ENCODE measurements at regions not wholly inside any gene's neighbourhood (a gene's known extent, or its start where the extent isn't known, plus 50 kb on each side); places are given as distances from the start of the nearest gene placed in this dataset.

DNA sequence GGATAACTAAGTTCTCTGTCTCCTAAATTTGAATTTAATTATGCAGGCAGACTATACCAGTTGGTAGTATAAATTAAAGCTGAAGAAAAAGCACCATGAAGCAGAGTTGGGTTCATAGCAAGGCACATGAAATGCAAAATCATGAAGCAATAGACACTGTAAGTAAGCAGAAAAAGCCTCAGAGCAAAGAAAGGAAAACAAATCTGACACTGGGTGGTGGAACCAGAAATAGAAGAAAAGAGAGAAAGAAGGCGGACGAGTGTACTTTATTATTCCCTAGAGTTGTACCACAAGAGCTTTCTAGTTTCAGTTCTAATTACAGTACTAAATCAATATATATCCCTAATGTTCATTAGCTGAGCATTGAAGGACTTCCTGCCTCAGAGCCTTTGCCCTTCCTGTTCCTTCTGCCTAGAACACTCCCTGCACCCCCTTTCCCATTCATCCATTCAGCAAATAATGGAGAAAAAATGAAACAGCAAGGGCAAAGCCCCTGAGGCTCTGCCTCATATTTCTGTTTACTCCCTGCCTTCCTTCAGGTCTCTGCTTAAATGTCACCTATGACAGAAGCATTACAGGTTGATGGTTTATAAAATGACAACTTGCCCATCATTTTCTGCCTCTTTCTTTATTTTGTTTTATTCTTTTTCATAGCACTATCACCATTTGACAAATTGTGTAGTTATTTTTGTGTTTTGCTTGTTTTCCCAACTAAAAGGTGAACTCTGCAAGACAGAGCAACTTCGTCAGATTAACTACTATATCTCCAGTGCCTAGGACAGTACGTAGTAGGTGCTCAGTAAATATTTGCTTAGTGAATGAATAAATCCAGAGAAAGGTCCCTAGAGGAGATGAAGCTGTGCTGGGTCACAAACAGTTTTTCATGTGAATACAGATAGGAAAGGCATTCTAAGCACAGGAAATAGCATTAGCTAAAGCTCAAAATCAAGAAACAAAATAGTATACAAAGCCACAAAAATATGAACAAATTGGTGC, 154.0 kb upstream of the RASGEF1B start:
- DNase-seq, result no peak
- Mint-ChIP-seq H3K36me3 (no peaks in the 10 kb centered on the region), H3K27me3 (no peaks in the 10 kb centered on the region), H3K4me3 (no peak overlapping the region), H3K4me1 (ENCODE audit: low read depth) (peaks cover 7% of the 10 kb centered on the region), H3K27ac (no peak overlapping the region), H3K9me3 (no peaks in the 10 kb centered on the region)
- ChIA-PET CTCF (interaction anchor here (1.0 kb wide), 1 partner anchor 219 kb away, joined by 3 read pairs; no protein-coding TSS in a partner anchor), POLR2A (no interaction called here)
- intact Hi-C loops (cut with micrococcal nuclease), result no loop called here

DNA sequence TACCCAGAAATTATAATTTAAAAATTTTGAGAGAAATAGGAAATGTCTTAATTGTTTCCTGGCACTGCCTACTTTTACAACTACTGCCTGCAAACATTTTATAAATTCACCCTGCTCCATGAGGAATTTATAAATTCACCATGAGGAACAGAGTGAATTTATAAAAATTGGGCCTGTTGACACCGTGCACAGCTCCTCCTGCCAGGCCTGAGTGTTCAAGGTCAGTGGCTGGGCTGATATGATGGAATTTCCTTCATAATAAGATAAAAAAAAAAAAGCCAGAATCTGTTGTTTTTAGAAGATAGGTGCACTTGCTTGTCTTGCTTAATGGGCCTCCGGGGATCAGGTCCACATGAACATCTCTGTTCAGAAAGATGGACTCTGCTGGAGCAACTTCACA, 151.7 kb upstream of the RASGEF1B start:
- Mint-ChIP-seq H3K9me3 (no peaks in the 10 kb centered on the region), H3K4me1 (ENCODE audit: low read depth) (peaks cover 3% of the 10 kb centered on the region), H3K4me3 (no peak overlapping the region), H3K36me3 (no peaks in the 10 kb centered on the region), H3K27ac (no peak overlapping the region), H3K27me3 (no peaks in the 10 kb centered on the region)
- intact Hi-C loops (cut with micrococcal nuclease), result no loop called here
- DNase-seq, result no peak
- ChIA-PET POLR2A (no interaction called here), CTCF (no interaction called here)

DNA sequence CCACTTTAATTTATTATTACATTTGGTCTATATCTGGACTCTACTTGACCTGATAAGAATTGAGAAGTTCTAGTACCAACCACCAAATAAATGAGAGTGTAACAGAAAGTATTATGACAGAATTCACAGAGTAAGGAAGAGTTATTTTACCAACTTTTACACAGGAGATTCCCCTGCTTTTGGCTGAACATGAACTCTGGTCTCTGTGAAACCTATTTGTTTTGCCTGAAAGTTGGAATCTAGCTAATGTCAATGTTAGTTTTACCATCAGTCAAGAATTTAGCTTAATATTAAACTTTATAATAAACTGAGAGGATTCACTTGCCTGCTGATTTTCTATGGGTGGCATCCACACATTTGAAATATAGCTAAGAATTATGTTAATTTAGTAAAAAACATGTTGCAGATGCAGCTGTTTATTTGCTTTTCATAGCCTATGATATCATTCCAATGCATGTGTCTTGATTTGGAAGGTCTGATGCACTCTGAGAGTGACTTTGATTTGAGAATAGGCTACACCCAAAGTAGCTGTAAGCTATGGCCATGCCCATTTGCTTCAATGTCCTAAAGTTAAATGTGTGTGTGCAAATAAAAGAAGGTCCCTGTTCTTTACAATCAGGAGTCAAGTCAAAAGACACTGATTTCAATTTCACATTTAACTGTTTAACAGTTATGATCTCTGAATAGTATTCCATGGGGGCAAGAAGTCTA, 150.9 kb upstream of the RASGEF1B start:
- Mint-ChIP-seq H3K4me3 (no peak overlapping the region), H3K4me1 (ENCODE audit: low read depth) (no peaks in the 10 kb centered on the region), H3K27me3 (no peaks in the 10 kb centered on the region), H3K36me3 (no peaks in the 10 kb centered on the region), H3K27ac (no peak overlapping the region), H3K9me3 (no peaks in the 10 kb centered on the region)
- CTCF ChIA-PET, result no interaction called here
- POLR2A ChIA-PET, result no interaction called here
- DNase-seq, result no peak
- intact Hi-C loops (cut with micrococcal nuclease), result no loop called here

DNA sequence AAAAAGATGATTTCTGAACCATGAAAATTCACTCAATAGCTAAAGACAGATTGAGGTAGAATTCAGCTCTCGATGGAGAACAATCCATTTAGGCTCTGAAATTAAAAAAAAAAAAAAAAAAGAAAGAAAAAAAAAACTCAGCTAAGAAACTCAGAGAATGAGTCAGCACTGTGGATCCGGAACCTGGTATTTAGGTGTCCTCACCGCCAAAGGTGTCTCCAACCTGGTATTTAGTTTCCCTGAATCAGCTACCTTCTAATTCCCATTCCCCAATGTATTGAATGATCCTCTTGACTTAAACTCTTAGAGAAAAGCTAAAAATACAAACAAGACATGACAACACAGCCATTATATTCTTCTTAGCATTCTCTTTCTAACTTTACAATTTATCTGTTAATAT, 150.3 kb upstream of the RASGEF1B start:
- no peak overlapping the region for H3K27ac Mint-ChIP-seq
- no peaks in the 10 kb centered on the region for H3K9me3 Mint-ChIP-seq
- no peak for DNase-seq
- no peaks in the 10 kb centered on the region for H3K36me3 Mint-ChIP-seq
- intact Hi-C loops (cut with micrococcal nuclease), result no loop called here
- H3K4me1 Mint-ChIP-seq (ENCODE audit: low read depth), result no peaks in the 10 kb centered on the region
- no peak overlapping the region for H3K4me3 Mint-ChIP-seq
- no peaks in the 10 kb centered on the region for H3K27me3 Mint-ChIP-seq
- CTCF ChIA-PET, result interaction anchor here (0.6 kb wide), 1 partner anchor 29 kb away, joined by 5 read pairs; no protein-coding TSS in a partner anchor
- POLR2A ChIA-PET, result no interaction called here

DNA sequence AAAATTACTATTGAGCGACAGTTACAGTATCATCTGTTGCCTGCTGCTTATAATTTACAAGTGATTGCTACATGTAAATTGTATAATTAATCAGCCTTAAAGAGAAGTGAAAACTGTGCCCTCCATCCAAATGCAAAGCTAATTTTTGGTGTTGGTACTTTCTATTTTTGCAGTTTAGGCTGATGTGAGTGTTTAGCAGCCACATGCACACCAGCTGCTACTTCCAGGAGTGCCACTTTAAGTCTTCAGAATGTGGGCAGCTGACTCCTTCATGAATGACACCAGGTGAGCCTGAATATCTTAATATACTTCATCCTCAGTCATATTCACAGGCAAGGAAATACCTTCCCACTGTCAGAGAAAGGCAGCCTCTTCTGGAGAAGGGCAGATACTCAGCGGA, 149.8 kb upstream of the RASGEF1B start:
- H3K36me3 Mint-ChIP-seq, result no peaks in the 10 kb centered on the region
- DNase-seq, result no peak
- no peak overlapping the region for H3K27ac Mint-ChIP-seq
- POLR2A ChIA-PET, result no interaction called here
- no peak overlapping the region for H3K4me3 Mint-ChIP-seq
- CTCF ChIA-PET, result interaction anchor here (0.6 kb wide), 1 partner anchor 29 kb away, joined by 5 read pairs; no protein-coding TSS in a partner anchor
- no peaks in the 10 kb centered on the region for H3K4me1 Mint-ChIP-seq (ENCODE audit: low read depth)
- H3K9me3 Mint-ChIP-seq, result no peaks in the 10 kb centered on the region
- H3K27me3 Mint-ChIP-seq, result no peaks in the 10 kb centered on the region
- intact Hi-C loops (cut with micrococcal nuclease), result no loop called here

DNA sequence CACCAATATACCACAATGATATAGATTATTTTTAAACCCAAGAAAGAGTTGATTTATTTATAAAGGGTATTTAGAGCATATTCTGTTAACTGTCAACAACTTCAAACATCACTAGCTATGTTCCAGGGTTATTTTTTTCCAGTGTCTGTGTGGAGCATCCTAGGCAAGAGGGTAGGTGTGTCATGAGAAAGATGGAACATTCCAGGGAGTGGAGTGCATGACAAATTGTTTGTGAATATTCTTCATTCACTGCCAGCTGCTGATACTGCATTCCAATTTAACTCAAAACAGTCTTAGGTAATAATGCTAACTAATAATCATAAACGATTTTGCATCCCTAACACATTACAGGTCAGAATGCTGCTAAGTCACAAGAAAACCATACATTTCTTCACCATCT, 148.7 kb upstream of the RASGEF1B start:
- Mint-ChIP-seq H3K4me1 (ENCODE audit: low read depth) (no peaks in the 10 kb centered on the region), H3K9me3 (no peaks in the 10 kb centered on the region), H3K36me3 (no peaks in the 10 kb centered on the region), H3K27me3 (no peaks in the 10 kb centered on the region), H3K27ac (no peak overlapping the region), H3K4me3 (no peak overlapping the region)
- CTCF ChIA-PET, result no interaction called here
- POLR2A ChIA-PET, result interaction anchor here (0.7 kb wide), 1 partner anchor 174 kb away, joined by 6 read pairs; no protein-coding TSS in a partner anchor
- no peak for DNase-seq
- intact Hi-C loops (cut with micrococcal nuclease), result no loop called here

DNA sequence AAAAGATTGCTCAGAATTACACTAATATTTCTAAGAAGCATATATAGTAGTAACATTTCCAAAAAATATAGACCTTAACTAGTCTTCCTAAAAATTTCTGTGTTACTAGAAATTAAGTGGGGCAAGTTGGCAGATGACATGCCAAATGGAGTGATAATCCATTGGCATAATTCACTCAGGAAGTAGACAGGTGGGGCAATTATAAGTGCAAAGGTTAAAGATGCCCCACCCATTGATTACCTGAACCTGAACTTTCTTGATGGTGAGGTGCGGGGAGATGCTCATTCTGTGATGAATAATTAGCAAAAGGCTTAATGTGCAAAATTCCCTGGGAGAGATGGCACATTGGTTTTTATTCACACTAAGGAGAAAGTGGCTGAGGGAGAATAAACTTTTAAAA, 145.8 kb upstream of the RASGEF1B start:
- Mint-ChIP-seq H3K9me3 (no peaks in the 10 kb centered on the region), H3K4me1 (ENCODE audit: low read depth) (no peaks in the 10 kb centered on the region), H3K36me3 (no peaks in the 10 kb centered on the region), H3K4me3 (no peak overlapping the region), H3K27me3 (no peaks in the 10 kb centered on the region), H3K27ac (no peak overlapping the region)
- intact Hi-C loops (cut with micrococcal nuclease), result no loop called here
- POLR2A ChIA-PET, result no interaction called here
- DNase-seq, result no peak
- CTCF ChIA-PET, result no interaction called here

DNA sequence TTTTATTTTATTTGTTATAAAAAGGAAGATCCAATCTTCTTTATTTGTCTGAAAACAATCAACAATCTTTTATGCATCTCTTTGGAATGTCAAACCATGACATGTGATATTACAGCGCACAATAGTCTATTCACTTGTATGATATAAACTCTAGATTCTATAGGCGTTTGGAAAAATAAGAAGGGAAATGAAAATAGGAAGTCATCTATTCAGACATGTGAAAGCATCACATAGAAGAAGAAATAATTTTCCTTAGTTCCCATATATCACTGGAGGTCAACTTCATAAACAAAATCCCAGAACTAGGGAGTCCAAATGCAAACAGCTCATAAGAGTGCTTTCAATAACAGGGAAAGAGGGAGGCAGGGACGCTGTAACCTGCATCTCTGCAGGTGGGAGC, 139.5 kb upstream of the RASGEF1B start:
- DNase-seq, result no peak
- POLR2A ChIA-PET, result no interaction called here
- no peak overlapping the region for H3K4me3 Mint-ChIP-seq
- no peaks in the 10 kb centered on the region for H3K4me1 Mint-ChIP-seq (ENCODE audit: low read depth)
- no peak overlapping the region for H3K27ac Mint-ChIP-seq
- peaks cover 2% of the 10 kb centered on the region for H3K27me3 Mint-ChIP-seq
- no peaks in the 10 kb centered on the region for H3K36me3 Mint-ChIP-seq
- intact Hi-C loops (cut with micrococcal nuclease), result no loop called here
- H3K9me3 Mint-ChIP-seq, result no peaks in the 10 kb centered on the region
- CTCF ChIA-PET, result interaction anchor here (1.3 kb wide), 1 partner anchor 144 kb away, joined by 3 read pairs; no protein-coding TSS in a partner anchor

DNA sequence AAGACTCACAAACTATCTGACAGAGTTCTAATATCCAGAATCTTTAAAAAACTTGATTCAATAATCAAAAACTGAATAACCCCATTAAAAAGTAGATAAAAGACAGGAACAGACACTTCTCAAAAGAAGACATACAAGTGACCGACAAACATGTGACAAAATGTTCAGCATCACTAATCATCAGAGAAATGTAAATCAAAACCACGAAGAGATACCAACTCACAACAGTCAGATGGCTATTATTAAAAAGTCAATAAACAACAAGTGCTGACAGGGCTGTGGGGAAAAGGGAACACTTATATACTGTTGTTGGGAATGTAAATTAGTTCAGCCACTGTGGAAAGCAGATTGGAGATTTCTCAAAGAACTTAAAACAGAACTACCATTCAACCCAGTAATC, 138.1 kb upstream of the RASGEF1B start:
- H3K4me3 Mint-ChIP-seq, result no peak overlapping the region
- H3K27me3 Mint-ChIP-seq, result peaks cover 2% of the 10 kb centered on the region
- no peaks in the 10 kb centered on the region for H3K36me3 Mint-ChIP-seq
- ChIA-PET CTCF (no interaction called here), POLR2A (no interaction called here)
- DNase-seq, result no peak
- H3K9me3 Mint-ChIP-seq, result no peaks in the 10 kb centered on the region
- intact Hi-C loops (cut with micrococcal nuclease), result no loop called here
- no peaks in the 10 kb centered on the region for H3K4me1 Mint-ChIP-seq (ENCODE audit: low read depth)
- no peak overlapping the region for H3K27ac Mint-ChIP-seq

DNA sequence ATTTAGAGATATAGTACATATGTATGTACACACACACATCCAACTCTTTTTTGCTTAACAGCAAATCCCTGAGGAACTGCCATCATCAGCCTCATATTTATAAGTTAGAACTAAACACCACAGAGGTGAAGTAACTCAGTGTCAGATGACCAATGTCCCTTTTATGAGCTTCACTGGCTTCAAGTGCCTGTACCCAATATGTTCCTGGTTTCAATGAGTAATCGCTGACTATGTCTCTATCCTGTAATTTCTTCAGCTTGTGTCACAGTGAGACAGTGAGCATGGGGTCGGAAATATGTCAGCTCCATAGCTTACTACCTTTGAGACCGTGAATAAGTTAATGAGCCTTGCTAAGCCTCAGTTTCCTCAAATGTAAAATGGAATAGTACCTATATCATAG, 136.2 kb upstream of the RASGEF1B start:
- Mint-ChIP-seq H3K36me3 (no peaks in the 10 kb centered on the region), H3K4me1 (ENCODE audit: low read depth) (no peaks in the 10 kb centered on the region), H3K27me3 (peaks cover 2% of the 10 kb centered on the region), H3K4me3 (no peak overlapping the region), H3K27ac (no peak overlapping the region), H3K9me3 (no peaks in the 10 kb centered on the region)
- DNase-seq, result no peak
- ChIA-PET CTCF (no interaction called here), POLR2A (interaction anchor here (1.0 kb wide), 1 partner anchor 44 kb away, joined by 3 read pairs; no protein-coding TSS in a partner anchor)
- intact Hi-C loops (cut with micrococcal nuclease), result no loop called here

DNA sequence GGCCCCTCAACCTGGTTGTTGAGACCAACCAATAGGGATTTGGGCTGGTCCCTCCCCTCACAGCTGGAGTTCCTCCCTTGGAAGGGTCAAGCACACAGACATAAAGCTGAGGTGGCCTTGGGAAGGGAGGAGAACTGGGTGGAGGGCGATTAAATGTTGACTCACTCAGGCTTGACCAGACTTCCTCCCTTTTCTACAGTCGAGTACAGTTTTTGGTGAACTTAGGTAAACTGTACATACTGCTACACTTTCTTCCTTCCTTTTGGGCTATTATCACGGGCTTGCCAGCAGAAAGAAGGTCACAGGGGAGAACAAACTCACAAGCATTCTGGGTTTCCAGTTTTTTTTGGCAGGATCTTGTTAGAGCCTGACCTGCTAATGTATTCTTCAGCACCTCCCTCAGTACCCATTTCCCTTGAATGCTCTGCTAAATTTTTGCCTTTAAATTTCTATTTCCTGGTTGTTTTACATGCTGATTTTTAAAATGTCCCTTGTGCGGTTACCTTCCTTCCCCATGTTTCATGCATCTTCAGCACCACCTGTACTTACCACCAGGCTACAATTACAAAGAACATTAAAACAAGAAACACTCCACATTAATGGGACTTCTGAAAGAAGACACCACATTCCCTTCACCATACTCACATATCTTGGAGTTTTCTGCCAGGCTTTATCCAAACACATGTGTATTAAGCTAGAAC, 135.2 kb upstream of the RASGEF1B start:
- Mint-ChIP-seq H3K36me3 (no peaks in the 10 kb centered on the region), H3K27me3 (peaks cover 2% of the 10 kb centered on the region), H3K9me3 (no peaks in the 10 kb centered on the region), H3K27ac (no peak overlapping the region), H3K4me1 (ENCODE audit: low read depth) (no peaks in the 10 kb centered on the region), H3K4me3 (no peak overlapping the region)
- CTCF ChIA-PET, result no interaction called here
- POLR2A ChIA-PET, result no interaction called here
- no peak for DNase-seq
- intact Hi-C loops (cut with micrococcal nuclease), result no loop called here

DNA sequence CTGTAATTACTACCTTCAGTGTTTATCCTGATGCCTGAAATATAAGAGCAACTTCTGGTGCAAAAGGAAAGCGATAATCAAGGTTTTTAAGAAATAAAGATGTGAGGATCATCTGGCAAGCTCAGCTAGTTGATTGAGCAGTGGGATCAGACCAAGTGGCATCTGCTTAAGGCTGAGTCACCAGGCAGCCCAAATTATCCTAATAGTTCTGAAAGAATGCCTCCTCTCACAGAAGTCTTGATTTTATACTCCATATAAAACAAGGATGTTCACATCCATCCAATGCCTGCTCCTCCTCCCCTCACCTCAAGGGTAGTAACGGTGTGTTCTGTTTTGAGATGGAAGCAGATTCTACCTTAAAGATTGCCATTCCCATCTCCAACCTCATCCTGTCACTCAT, 134.5 kb upstream of the RASGEF1B start:
- H3K27me3 Mint-ChIP-seq, result peaks cover 2% of the 10 kb centered on the region
- intact Hi-C loops (cut with micrococcal nuclease), result no loop called here
- H3K36me3 Mint-ChIP-seq, result no peaks in the 10 kb centered on the region
- POLR2A ChIA-PET, result no interaction called here
- CTCF ChIA-PET, result no interaction called here
- no peaks in the 10 kb centered on the region for H3K4me1 Mint-ChIP-seq (ENCODE audit: low read depth)
- no peak overlapping the region for H3K4me3 Mint-ChIP-seq
- H3K9me3 Mint-ChIP-seq, result no peaks in the 10 kb centered on the region
- no peak for DNase-seq
- H3K27ac Mint-ChIP-seq, result no peak overlapping the region

Data from activated CD4-positive, alpha-beta memory T cell treated with anti-CD3 and anti-CD28 coated beads for 36 hours (primary cell).